ENCODE measurements at regions not wholly inside any gene's neighbourhood (a gene's known extent, or its start where the extent isn't known, plus 50 kb on each side); places are given as distances from the start of the nearest gene placed in this dataset.

DNA sequence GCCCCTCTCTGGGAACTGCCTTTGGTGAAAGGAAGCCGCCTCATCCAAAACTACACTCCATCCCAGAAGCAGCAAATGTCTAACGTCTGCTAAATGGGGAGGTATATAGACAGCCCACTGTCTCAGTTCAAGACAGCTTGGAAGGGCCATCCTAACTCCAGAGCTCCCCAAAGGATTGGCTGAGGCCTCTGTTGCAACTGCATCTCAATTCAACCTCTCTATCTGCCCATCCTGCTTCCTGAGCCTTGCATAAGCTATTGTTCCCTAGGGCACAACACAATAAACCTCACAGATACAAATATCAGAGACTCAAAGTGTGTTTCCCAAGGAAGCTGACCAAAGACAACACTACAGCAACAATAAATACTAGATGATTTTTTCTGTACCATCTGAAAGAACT, 495.2 kb upstream of the SOX5 start:
- no peaks in the 10 kb centered on the region for H3K27me3 ChIP-seq (ENCODE audit: insufficient read depth, low read depth, low read length)
- no peaks in the 10 kb centered on the region for H3K9me3 ChIP-seq (ENCODE audit: low read length)
- no peak overlapping the region for H3K27ac ChIP-seq (ENCODE audit: low read length)
- H3K79me2 ChIP-seq (replicated peaks; ENCODE audit: insufficient read depth, low read length): no peaks in the 10 kb centered on the region
- no peaks in the 10 kb centered on the region for H3K36me3 ChIP-seq (ENCODE audit: insufficient read depth, low read length)
- H3K9ac ChIP-seq (ENCODE audit: low read length): no peak overlapping the region
- H4K20me1 ChIP-seq (ENCODE audit: insufficient read depth): no peaks in the 10 kb centered on the region
- H3K9me2 ChIP-seq (ENCODE audit: insufficient read depth, low read length): no peaks in the 10 kb centered on the region
- H3K4me2 ChIP-seq (ENCODE audit: low read length): no peak overlapping the region
- H3F3A ChIP-seq (ENCODE audit: insufficient read depth, low read length, poor library complexity, severe bottlenecking): no peaks in the 10 kb centered on the region
- no peak overlapping the region for H2AFZ ChIP-seq (ENCODE audit: low read depth, low read length)
- H3K4me3 ChIP-seq (ENCODE audit: low read length): no peak overlapping the region
- TF ChIP-seq EP300 (conservative IDR thresholded peaks at IDR 0.05; ENCODE audit: poor library complexity, severe bottlenecking): no peak
- no peak for TF ChIP-seq RAD21 (conservative IDR thresholded peaks at IDR 0.05)
- TF ChIP-seq, protein P1, sequence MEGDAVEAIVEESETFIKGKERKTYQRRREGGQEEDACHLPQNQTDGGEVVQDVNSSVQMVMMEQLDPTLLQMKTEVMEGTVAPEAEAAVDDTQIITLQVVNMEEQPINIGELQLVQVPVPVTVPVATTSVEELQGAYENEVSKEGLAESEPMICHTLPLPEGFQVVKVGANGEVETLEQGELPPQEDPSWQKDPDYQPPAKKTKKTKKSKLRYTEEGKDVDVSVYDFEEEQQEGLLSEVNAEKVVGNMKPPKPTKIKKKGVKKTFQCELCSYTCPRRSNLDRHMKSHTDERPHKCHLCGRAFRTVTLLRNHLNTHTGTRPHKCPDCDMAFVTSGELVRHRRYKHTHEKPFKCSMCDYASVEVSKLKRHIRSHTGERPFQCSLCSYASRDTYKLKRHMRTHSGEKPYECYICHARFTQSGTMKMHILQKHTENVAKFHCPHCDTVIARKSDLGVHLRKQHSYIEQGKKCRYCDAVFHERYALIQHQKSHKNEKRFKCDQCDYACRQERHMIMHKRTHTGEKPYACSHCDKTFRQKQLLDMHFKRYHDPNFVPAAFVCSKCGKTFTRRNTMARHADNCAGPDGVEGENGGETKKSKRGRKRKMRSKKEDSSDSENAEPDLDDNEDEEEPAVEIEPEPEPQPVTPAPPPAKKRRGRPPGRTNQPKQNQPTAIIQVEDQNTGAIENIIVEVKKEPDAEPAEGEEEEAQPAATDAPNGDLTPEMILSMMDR (IDR thresholded peaks at IDR 0.05; ENCODE audit: poor library complexity, severe bottlenecking): no peak
- TF ChIP-seq POLR2AphosphoS5 (IDR thresholded peaks at IDR 0.05): no peak
- no peak for TF ChIP-seq MXI1 (conservative IDR thresholded peaks at IDR 0.05; ENCODE audit: poor library complexity, severe bottlenecking)
- no peak for TF ChIP-seq TAF1 (IDR thresholded peaks at IDR 0.05; ENCODE audit: low read depth)
- TF ChIP-seq SMC3 (conservative IDR thresholded peaks at IDR 0.05; ENCODE audit: poor library complexity): no peak
- no peak for TF ChIP-seq EZH2 (IDR thresholded peaks at IDR 0.05; ENCODE audit: borderline replicate concordance, insufficient read depth, low read length, poor library complexity, severe bottlenecking)
- TF ChIP-seq, protein P2, sequence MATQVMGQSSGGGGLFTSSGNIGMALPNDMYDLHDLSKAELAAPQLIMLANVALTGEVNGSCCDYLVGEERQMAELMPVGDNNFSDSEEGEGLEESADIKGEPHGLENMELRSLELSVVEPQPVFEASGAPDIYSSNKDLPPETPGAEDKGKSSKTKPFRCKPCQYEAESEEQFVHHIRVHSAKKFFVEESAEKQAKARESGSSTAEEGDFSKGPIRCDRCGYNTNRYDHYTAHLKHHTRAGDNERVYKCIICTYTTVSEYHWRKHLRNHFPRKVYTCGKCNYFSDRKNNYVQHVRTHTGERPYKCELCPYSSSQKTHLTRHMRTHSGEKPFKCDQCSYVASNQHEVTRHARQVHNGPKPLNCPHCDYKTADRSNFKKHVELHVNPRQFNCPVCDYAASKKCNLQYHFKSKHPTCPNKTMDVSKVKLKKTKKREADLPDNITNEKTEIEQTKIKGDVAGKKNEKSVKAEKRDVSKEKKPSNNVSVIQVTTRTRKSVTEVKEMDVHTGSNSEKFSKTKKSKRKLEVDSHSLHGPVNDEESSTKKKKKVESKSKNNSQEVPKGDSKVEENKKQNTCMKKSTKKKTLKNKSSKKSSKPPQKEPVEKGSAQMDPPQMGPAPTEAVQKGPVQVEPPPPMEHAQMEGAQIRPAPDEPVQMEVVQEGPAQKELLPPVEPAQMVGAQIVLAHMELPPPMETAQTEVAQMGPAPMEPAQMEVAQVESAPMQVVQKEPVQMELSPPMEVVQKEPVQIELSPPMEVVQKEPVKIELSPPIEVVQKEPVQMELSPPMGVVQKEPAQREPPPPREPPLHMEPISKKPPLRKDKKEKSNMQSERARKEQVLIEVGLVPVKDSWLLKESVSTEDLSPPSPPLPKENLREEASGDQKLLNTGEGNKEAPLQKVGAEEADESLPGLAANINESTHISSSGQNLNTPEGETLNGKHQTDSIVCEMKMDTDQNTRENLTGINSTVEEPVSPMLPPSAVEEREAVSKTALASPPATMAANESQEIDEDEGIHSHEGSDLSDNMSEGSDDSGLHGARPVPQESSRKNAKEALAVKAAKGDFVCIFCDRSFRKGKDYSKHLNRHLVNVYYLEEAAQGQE (IDR thresholded peaks at IDR 0.05; ENCODE audit: borderline replicate concordance): no peak

DNA sequence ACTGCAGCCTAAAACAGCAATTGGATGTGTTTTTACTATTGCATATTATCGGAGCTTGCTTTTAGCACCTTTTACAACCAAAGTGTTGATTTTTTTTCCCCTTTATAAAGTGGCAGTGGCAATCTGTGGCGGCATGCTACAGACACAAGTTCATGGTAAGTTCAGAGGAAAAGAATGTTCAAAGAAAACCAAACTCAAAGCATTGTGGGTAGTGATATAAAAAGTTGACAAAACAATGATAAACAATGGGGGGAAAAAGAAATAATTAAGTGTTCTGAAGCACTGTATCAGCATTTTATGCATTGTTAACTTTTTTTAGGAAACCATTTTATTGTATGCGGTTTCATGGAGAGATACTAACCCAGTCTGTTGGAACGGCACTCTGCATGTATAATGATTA, 492.0 kb upstream of the SOX5 start:
- H4K20me1 ChIP-seq (ENCODE audit: insufficient read depth): no peaks in the 10 kb centered on the region
- TF ChIP-seq POLR2AphosphoS5 (IDR thresholded peaks at IDR 0.05): no peak
- no peak for TF ChIP-seq RAD21 (conservative IDR thresholded peaks at IDR 0.05)
- TF ChIP-seq, protein P1 (IDR thresholded peaks at IDR 0.05; ENCODE audit: poor library complexity, severe bottlenecking): no peak
- TF ChIP-seq EZH2 (IDR thresholded peaks at IDR 0.05; ENCODE audit: borderline replicate concordance, insufficient read depth, low read length, poor library complexity, severe bottlenecking): no peak
- no peak for TF ChIP-seq TAF1 (IDR thresholded peaks at IDR 0.05; ENCODE audit: low read depth)
- TF ChIP-seq MXI1 (conservative IDR thresholded peaks at IDR 0.05; ENCODE audit: poor library complexity, severe bottlenecking): no peak
- TF ChIP-seq, protein P2 (IDR thresholded peaks at IDR 0.05; ENCODE audit: borderline replicate concordance): no peak
- TF ChIP-seq SMC3 (conservative IDR thresholded peaks at IDR 0.05; ENCODE audit: poor library complexity): no peak
- TF ChIP-seq EP300 (conservative IDR thresholded peaks at IDR 0.05; ENCODE audit: poor library complexity, severe bottlenecking): no peak
- no peak overlapping the region for H3K4me2 ChIP-seq (ENCODE audit: low read length)
- H3K4me3 ChIP-seq (ENCODE audit: low read length): no peak overlapping the region
- H3F3A ChIP-seq (ENCODE audit: insufficient read depth, low read length, poor library complexity, severe bottlenecking): no peaks in the 10 kb centered on the region
- H3K79me2 ChIP-seq (replicated peaks; ENCODE audit: insufficient read depth, low read length): no peaks in the 10 kb centered on the region
- no peaks in the 10 kb centered on the region for H3K9me2 ChIP-seq (ENCODE audit: insufficient read depth, low read length)
- H3K27ac ChIP-seq (ENCODE audit: low read length): no peak overlapping the region
- no peak overlapping the region for H2AFZ ChIP-seq (ENCODE audit: low read depth, low read length)
- no peaks in the 10 kb centered on the region for H3K27me3 ChIP-seq (ENCODE audit: insufficient read depth, low read depth, low read length)
- no peak overlapping the region for H3K9ac ChIP-seq (ENCODE audit: low read length)
- H3K9me3 ChIP-seq (ENCODE audit: low read length): peaks cover 2% of the 10 kb centered on the region
- no peaks in the 10 kb centered on the region for H3K36me3 ChIP-seq (ENCODE audit: insufficient read depth, low read length)
